ENCODE measurements at regions not wholly inside any gene's neighbourhood (a gene's known extent, or its start where the extent isn't known, plus 50 kb on each side); places are given as distances from the start of the nearest gene placed in this dataset.

DNA sequence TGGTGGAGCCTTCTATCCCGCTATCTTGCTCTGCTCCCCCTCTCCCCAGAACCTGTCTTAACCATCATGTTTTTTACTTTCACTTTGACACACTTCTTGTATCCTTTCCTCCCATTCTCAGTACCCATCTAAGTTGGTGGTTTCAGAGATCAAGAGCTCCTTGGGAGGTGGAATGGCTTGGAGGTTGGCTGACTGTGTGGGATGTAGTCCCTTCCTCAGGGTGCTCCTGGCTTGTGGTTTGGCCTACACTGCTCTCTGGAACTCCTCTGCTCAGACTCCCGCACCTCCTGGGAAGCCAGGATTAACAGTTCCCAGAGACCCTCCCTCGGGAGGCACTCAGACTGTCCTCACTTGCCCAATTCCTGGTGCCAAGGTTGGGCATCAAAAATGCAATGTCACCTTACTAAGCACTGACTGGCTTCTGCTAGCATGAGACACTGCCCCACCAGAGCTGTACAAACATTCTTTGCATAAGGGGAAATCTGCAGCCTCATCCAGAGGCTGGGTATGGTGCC is 93.1 kb upstream of the NAMPT start:
- TF ChIP-seq POLR2A (IDR thresholded peaks at IDR 0.05) (no peak), CTCF (IDR thresholded peaks at IDR 0.05) (no peak)
- ATAC-seq (no peak), DNase-seq (no peak)
- Histone ChIP-seq H3K4me3 (no peak overlapping the region), H3K27ac (no peak overlapping the region), H3K9me3 (no peaks in the 10 kb centered on the region), H3K27me3 (no peaks in the 10 kb centered on the region), H3K36me3 (no peaks in the 10 kb centered on the region), H3K4me1 (no peaks in the 10 kb centered on the region)
- intact Hi-C loops (cut with DNase I): no loop called here
- WGBS (ENCODE audit: insufficient coverage, low coverage, low lambda C conversion rate, missing lambda C conversion rate): 85% methylated on average over 3 of the region's 3 CpGs

DNA sequence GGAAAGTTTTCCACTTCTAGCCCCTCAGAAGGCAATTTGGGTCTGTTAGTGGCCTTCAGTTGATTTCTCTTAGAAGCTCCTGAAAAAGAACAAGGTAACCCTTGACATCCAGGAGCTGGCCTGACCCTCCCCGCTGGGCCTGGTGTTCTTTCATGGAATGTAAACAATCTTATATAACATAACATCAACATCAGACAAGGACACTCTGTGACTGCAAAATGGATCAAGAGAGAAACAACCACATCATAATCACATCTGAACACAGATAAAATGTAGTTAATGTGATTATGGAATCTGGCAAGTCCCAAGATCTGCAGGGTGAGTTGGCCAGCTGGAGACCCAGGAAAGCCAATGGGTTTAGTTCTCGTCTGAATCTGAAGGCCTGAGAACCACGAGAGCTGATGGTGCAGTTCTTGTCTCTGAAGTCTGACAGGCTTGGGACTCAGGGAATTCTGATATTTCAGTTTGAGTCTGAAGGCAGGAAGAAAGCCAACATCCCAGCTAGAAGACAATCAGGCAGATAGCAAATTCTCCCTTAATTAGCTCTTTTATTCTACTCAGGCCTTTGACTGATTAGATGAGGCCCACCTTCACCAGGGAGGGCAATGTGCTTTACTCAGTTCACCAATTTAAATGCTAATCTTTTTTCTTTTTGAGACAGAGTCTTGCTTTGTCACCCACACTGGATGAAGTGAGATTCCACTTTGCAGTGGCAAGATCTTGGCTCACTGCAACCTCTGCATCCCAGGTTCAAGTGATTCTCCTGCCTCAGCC is 91.4 kb upstream of the NAMPT start:
- DNase-seq (no peak), ATAC-seq (no peak)
- WGBS (ENCODE audit: insufficient coverage, low coverage, low lambda C conversion rate, missing lambda C conversion rate): 72% methylated on average over 2 of the region's 3 CpGs
- H3K27ac ChIP-seq: no peak overlapping the region
- H3K27me3 ChIP-seq: no peaks in the 10 kb centered on the region
- intact Hi-C loops (cut with DNase I): no loop called here
- no peaks in the 10 kb centered on the region for H3K4me1 ChIP-seq
- H3K36me3 ChIP-seq: no peaks in the 10 kb centered on the region
- H3K9me3 ChIP-seq: no peaks in the 10 kb centered on the region
- no peak for TF ChIP-seq POLR2A (IDR thresholded peaks at IDR 0.05)
- no peak for TF ChIP-seq CTCF (IDR thresholded peaks at IDR 0.05)
- H3K4me3 ChIP-seq: no peak overlapping the region

DNA sequence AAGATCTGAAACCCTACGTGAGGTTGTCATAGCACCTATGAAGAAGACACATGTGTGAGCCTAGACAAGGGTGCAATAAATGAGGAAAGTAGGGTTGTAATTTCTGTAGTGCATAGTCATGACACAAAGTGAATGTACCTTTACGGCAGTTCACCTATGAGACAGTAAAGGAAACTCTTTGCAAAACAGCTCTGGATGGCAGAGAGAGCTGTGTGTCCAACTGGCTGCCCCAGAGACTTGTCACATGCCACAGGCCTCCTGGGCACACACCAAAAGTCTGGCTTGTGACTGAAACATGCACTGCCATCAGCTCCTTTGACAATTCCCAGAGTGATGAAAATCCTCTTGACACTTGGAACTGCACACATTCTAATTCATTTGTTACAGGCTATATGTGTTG is 90.7 kb upstream of the NAMPT start:
- no peak for DNase-seq
- H3K36me3 ChIP-seq: no peaks in the 10 kb centered on the region
- H3K9me3 ChIP-seq: no peaks in the 10 kb centered on the region
- H3K27me3 ChIP-seq: no peaks in the 10 kb centered on the region
- intact Hi-C loops (cut with DNase I): no loop called here
- no peak for TF ChIP-seq CTCF (IDR thresholded peaks at IDR 0.05)
- WGBS (ENCODE audit: insufficient coverage, low coverage, low lambda C conversion rate, missing lambda C conversion rate): 93% methylated on average over 2 of the region's 2 CpGs
- no peak for ATAC-seq
- H3K4me3 ChIP-seq: no peak overlapping the region
- H3K27ac ChIP-seq: no peak overlapping the region
- H3K4me1 ChIP-seq: no peaks in the 10 kb centered on the region

GRCh38 chr7:106374437-106374836 is 89.7 kb upstream of the NAMPT start:
- Histone ChIP-seq H3K36me3 (no peaks in the 10 kb centered on the region), H3K27ac (no peak overlapping the region), H3K9me3 (no peaks in the 10 kb centered on the region), H3K27me3 (no peaks in the 10 kb centered on the region), H3K4me1 (no peaks in the 10 kb centered on the region), H3K4me3 (no peak overlapping the region)
- ATAC-seq (no peak), DNase-seq (no peak)
- WGBS (ENCODE audit: insufficient coverage, low coverage, low lambda C conversion rate, missing lambda C conversion rate): 89% methylated on average over 1 of the region's 1 CpG
- TF ChIP-seq CTCF (IDR thresholded peaks at IDR 0.05): no peak
- no peak for TF ChIP-seq POLR2A (IDR thresholded peaks at IDR 0.05)
- intact Hi-C loops (cut with DNase I): no loop called here
